ENCODE measurements at regions not wholly inside any gene's neighbourhood (a gene's known extent, or its start where the extent isn't known, plus 50 kb on each side); places are given as distances from the start of the nearest gene placed in this dataset.

- Histone ChIP-seq H3K27ac (ENCODE audit: insufficient read depth, low read depth, low read length) (peak overlapping the region; percentile 15), H3K27me3 (ENCODE audit: control insufficient read depth in 2 of 2, insufficient read depth in 2 of 2, low read length in 2 of 2) (no peaks in the 10 kb centered on the region), H3K79me2 (ENCODE audit: control insufficient read depth, insufficient read depth, low read length) (no peaks in the 10 kb centered on the region), H3K9me1 (replicated peaks; ENCODE audit: control insufficient read depth, extremely low read depth, insufficient read depth, low read length) (no peaks in the 10 kb centered on the region), H3K4me3 (replicated peaks in 1 of 3; ENCODE audit: insufficient read depth in 1 of 3, low read depth in 1 of 3, low read length in 3 of 3) (no peak overlapping the region), H3K4me2 (ENCODE audit: insufficient read depth, low read length) (peak overlapping the region; percentile 13), H2AFZ (ENCODE audit: low read depth, low read length) (no peak overlapping the region), H3K9me3 (replicated peaks; ENCODE audit: control insufficient read depth, insufficient read depth, low read length) (no peaks in the 10 kb centered on the region), H4K20me1 (replicated peaks; ENCODE audit: control insufficient read depth, extremely low read depth, insufficient read depth, low read length) (no peaks in the 10 kb centered on the region), H3K9ac (replicated peaks; ENCODE audit: extremely low read depth, insufficient read depth, low read length) (no peak overlapping the region), H3K36me3 (ENCODE audit: control insufficient read depth in 2 of 2, extremely low read depth in 1 of 2, insufficient read depth in 2 of 2, low read length in 2 of 2) (peaks cover 0 to 3% of the 10 kb centered on the region in 2 experiments), H3K4me1 (ENCODE audit: control insufficient read depth, extremely low read depth, insufficient read depth, low read length) (peaks cover 18% of the 10 kb centered on the region)
- CTCF ChIA-PET = interaction anchor here (0.7 to 1.0 kb wide), 2 partner anchors 8 to 191 kb away, joined by 3 read pairs; no protein-coding TSS in a partner anchor
- POLR2A ChIA-PET = no interaction called here
- intact Hi-C loops (cut with micrococcal nuclease) (loop anchor here (1.0 to 10.0 kb wide), 4 partner anchors 31 to 615 kb away; partner anchors contain the start of genes GEN1 and SMC6), dilution Hi-C loops (cut with MboI; ENCODE audit: extremely low pct_ligation_motif_present, low sequenced_read_pairs) (no loop called here)
- FAIRE-seq (peak; percentile 67), DNase-seq (ENCODE audit: low read depth, low spot score) (peak; percentile 80)
- TF ChIP-seq EZH2 (IDR thresholded peaks at IDR 0.05; ENCODE audit: borderline replicate concordance, low read depth, low read length, severe bottlenecking) (no peak), FOS (IDR thresholded peaks at IDR 0.05; ENCODE audit: borderline replicate concordance, insufficient read depth, low read length) (peak; percentile 96), POLR2A (IDR thresholded peaks at IDR 0.05; ENCODE audit: low read depth, low read length) (peak; percentile 23), GATA2 (IDR thresholded peaks at IDR 0.05; ENCODE audit: insufficient read depth, insufficient read length, low read depth, low read length) (peak; percentile 69), MYC (IDR thresholded peaks at IDR 0.05; ENCODE audit: low read depth, low read length) (no peak), CTCF (IDR thresholded peaks at IDR 0.05; ENCODE audit: extremely low read depth in 1 of 2, insufficient read depth in 1 of 2, low read depth in 1 of 2, low read length in 2 of 2) (no peak), JUN (IDR thresholded peaks at IDR 0.05; ENCODE audit: borderline replicate concordance, insufficient read depth, insufficient read length, low read depth) (peak; percentile 71), MAX (IDR thresholded peaks at IDR 0.05; ENCODE audit: insufficient read depth, insufficient read length) (no peak), POLR2AphosphoS5 (IDR thresholded peaks at IDR 0.05; ENCODE audit: insufficient read depth, low read depth, low read length) (peak; percentile 60)
- BruUV-seq (replicated peaks) = no TSS peak
These were observed 190.7 kb downstream of the RDH14 start for GRCh38 chr2:18369760-18370159.

All from endothelial cell of umbilical vein (primary cell).